ENCODE measurements at regions not wholly inside any gene's neighbourhood (a gene's known extent, or its start where the extent isn't known, plus 50 kb on each side); places are given as distances from the start of the nearest gene placed in this dataset.
"Not testable (repeated sequence)": the region's sequence is repeated elsewhere in the genome, so short reads cannot be mapped to it uniquely, and the experiment has no call there.

GRCh38 chr12:19819231-19819630, 379.9 kb downstream of the AEBP2 start:
- POLR2A ChIA-PET = no interaction called here
- Mint-ChIP-seq H3K9me3 (ENCODE audit: low read depth) (peaks cover 14% of the 10 kb centered on the region), H3K4me1 (no peaks in the 10 kb centered on the region), H3K27ac (no peak overlapping the region), H3K4me3 (no peak overlapping the region), H3K36me3 (ENCODE audit: low read depth) (no peaks in the 10 kb centered on the region), H3K27me3 (no peaks in the 10 kb centered on the region)
- no peak for ATAC-seq
- no peak for DNase-seq
- CTCF ChIA-PET = interaction anchor here (1.0 kb wide), 1 partner anchor 28 kb away, joined by 3 read pairs; no protein-coding TSS in a partner anchor
- intact Hi-C loops (cut with DNase I, micrococcal nuclease) = no loop called here

GRCh38 chr12:19822476-19822875, 383.2 kb downstream of the AEBP2 start:
- Mint-ChIP-seq H3K27me3 (no peaks in the 10 kb centered on the region), H3K4me3 (no peak overlapping the region), H3K36me3 (ENCODE audit: low read depth) (peaks cover 2% of the 10 kb centered on the region), H3K4me1 (no peaks in the 10 kb centered on the region), H3K9me3 (ENCODE audit: low read depth) (peaks cover 17% of the 10 kb centered on the region), H3K27ac (no peak overlapping the region)
- CTCF ChIA-PET = no interaction called here
- intact Hi-C loops (cut with DNase I, micrococcal nuclease) = no loop called here
- ATAC-seq (no peak), DNase-seq (no peak)
- POLR2A ChIA-PET = no interaction called here

- ATAC-seq; H3K27ac Mint-ChIP-seq; H3K27me3 Mint-ChIP-seq; H3K4me1 Mint-ChIP-seq; POLR2A ChIA-PET; H3K36me3 Mint-ChIP-seq (ENCODE audit: low read depth); DNase-seq; intact Hi-C loops (cut with DNase I, micrococcal nuclease); CTCF ChIA-PET; H3K4me3 Mint-ChIP-seq: not testable (repeated sequence)
- peaks cover 17% of the 10 kb centered on the region for H3K9me3 Mint-ChIP-seq (ENCODE audit: low read depth)
Measured at GRCh38 chr12:19823326-19823725, 384.0 kb downstream of the AEBP2 start.

DNA sequence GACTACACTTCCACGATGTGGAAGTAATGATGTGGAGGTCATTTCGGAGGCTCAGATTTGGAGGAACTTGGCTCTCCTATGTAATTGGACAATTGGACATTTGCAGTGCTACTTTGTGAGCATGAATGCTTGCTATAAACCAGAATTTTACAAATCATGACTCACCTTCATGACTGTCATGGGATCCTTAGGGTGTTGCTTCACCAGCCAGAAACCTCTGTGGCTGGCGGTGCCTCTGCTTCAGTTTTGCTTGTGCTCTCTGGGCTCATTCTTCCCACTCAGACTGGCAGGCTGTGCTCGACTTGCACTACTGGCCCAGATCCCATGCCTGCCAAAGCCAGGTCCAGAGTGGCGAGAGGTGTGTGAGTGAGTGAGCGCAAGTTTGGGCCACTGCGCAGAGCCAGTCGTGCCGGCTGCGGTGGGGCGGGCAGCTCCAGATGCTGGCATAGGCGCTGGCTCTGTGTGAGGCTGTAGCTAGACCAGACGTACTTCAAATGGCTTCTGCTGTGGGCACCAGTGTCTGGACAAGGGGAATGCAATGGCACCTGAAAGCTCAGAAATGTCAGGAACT, 387.8 kb downstream of the AEBP2 start:
- ATAC-seq (no peak), DNase-seq (no peak)
- H3K4me1 Mint-ChIP-seq = peaks cover 17% of the 10 kb centered on the region
- H3K9me3 Mint-ChIP-seq (ENCODE audit: low read depth) = peaks cover 21% of the 10 kb centered on the region
- H3K36me3 Mint-ChIP-seq (ENCODE audit: low read depth) = peaks cover 2% of the 10 kb centered on the region
- no peak overlapping the region for H3K4me3 Mint-ChIP-seq
- ChIA-PET POLR2A (no interaction called here), CTCF (no interaction called here)
- intact Hi-C loops (cut with DNase I, micrococcal nuclease) = no loop called here
- no peaks in the 10 kb centered on the region for H3K27me3 Mint-ChIP-seq
- H3K27ac Mint-ChIP-seq = no peak overlapping the region

GRCh38 chr12:19829100-19829853, 390.0 kb downstream of the AEBP2 start:
- H3K9me3 Mint-ChIP-seq (ENCODE audit: low read depth) = peaks cover 13% of the 10 kb centered on the region
- ChIA-PET CTCF (no interaction called here), POLR2A (no interaction called here)
- no peak for DNase-seq
- H3K36me3 Mint-ChIP-seq (ENCODE audit: low read depth) = peaks cover 2% of the 10 kb centered on the region
- intact Hi-C loops (cut with DNase I, micrococcal nuclease) = loop anchor here in 1 of 2 experiments (1.0 kb wide), 1 partner anchor 28 kb away; no protein-coding TSS in a partner anchor
- H3K27ac Mint-ChIP-seq = no peak overlapping the region
- no peaks in the 10 kb centered on the region for H3K27me3 Mint-ChIP-seq
- H3K4me1 Mint-ChIP-seq = peaks cover 24% of the 10 kb centered on the region
- ATAC-seq = no peak
- no peak overlapping the region for H3K4me3 Mint-ChIP-seq

- CTCF ChIA-PET = no interaction called here
- intact Hi-C loops (cut with DNase I, micrococcal nuclease) = loop anchor here (5.0 to 10.0 kb wide), 2 partner anchors 156 to 398 kb away; no protein-coding TSS in a partner anchor
Measured at GRCh38 chr12:19830446-19830845, 391.2 kb downstream of the AEBP2 start.

DNA sequence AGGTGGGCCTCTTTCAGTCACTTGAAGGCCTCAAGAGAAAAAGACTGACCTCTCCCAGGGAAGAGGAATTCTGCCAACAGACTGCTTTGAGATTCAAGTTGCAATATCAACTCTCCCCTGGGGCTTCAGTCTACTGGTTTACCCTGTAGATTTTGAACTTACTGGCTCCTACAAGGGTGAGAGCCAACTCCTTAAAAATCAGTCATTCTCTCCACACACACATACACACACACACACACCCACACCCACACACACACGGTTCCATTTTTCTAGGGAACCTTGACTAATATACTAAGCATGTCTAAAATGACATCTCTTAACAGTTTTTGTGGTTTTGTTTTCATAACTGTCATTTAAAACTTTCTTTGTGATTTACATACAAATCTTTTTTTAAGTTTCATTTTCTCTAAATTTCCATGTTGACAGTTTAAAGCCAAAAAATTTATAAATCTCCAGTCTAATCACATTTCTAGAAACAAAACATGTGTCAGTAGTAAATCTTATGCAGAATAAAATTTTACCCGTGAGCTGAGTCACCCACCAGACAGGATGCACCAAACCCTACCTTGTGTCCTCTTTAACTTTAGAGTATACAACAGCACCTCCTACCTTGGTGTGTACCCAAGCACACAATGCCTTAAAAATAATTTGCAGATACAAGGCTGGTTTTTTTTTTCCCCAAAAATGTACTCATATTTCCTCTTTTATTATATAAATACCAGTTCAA, 394.6 kb downstream of the AEBP2 start:
- Mint-ChIP-seq H3K27me3 (no peaks in the 10 kb centered on the region), H3K9me3 (ENCODE audit: low read depth) (peaks cover 3% of the 10 kb centered on the region), H3K4me3 (no peak overlapping the region), H3K27ac (peak overlapping the region; percentile 10), H3K4me1 (peaks cover 28% of the 10 kb centered on the region), H3K36me3 (ENCODE audit: low read depth) (no peaks in the 10 kb centered on the region)
- ATAC-seq (peak; percentile 92), DNase-seq (peak; percentile 63)
- ChIA-PET POLR2A (interaction anchor here (0.7 kb wide), 1 partner anchor 180 kb away, joined by 3 read pairs; no protein-coding TSS in a partner anchor), CTCF (interaction anchor here (0.7 kb wide), 2 partner anchors 13 to 701 kb away, joined by 3 to 4 read pairs; no protein-coding TSS in a partner anchor)
- intact Hi-C loops (cut with DNase I, micrococcal nuclease) = loop anchor here (1.0 to 10.0 kb wide), 7 partner anchors 33 to 402 kb away; no protein-coding TSS in a partner anchor

More at GRCh38 chr12:19830446-19830845, 391.2 kb downstream of the AEBP2 start:
- H3K4me3 Mint-ChIP-seq = no peak overlapping the region
- POLR2A ChIA-PET = no interaction called here
- H3K27me3 Mint-ChIP-seq = no peaks in the 10 kb centered on the region
- peaks cover 2% of the 10 kb centered on the region for H3K36me3 Mint-ChIP-seq (ENCODE audit: low read depth)
- H3K27ac Mint-ChIP-seq = no peak overlapping the region
- peaks cover 13% of the 10 kb centered on the region for H3K9me3 Mint-ChIP-seq (ENCODE audit: low read depth)
- peaks cover 30% of the 10 kb centered on the region for H3K4me1 Mint-ChIP-seq
- DNase-seq (no peak), ATAC-seq (no peak)

GRCh38 chr12:19834592-19834991, 395.3 kb downstream of the AEBP2 start:
- no peak for DNase-seq
- no peak overlapping the region for H3K4me3 Mint-ChIP-seq
- ChIA-PET CTCF (no interaction called here), POLR2A (interaction anchor here (0.7 kb wide), 1 partner anchor 180 kb away, joined by 3 read pairs; no protein-coding TSS in a partner anchor)
- H3K27ac Mint-ChIP-seq = peak overlapping the region; percentile 27
- no peaks in the 10 kb centered on the region for H3K27me3 Mint-ChIP-seq
- no peak for ATAC-seq
- H3K9me3 Mint-ChIP-seq (ENCODE audit: low read depth) = peaks cover 2% of the 10 kb centered on the region
- no peaks in the 10 kb centered on the region for H3K36me3 Mint-ChIP-seq (ENCODE audit: low read depth)
- peaks cover 26% of the 10 kb centered on the region for H3K4me1 Mint-ChIP-seq
- intact Hi-C loops (cut with DNase I, micrococcal nuclease) = loop anchor here (1.0 to 10.0 kb wide), 6 partner anchors 33 to 402 kb away; no protein-coding TSS in a partner anchor

DNA sequence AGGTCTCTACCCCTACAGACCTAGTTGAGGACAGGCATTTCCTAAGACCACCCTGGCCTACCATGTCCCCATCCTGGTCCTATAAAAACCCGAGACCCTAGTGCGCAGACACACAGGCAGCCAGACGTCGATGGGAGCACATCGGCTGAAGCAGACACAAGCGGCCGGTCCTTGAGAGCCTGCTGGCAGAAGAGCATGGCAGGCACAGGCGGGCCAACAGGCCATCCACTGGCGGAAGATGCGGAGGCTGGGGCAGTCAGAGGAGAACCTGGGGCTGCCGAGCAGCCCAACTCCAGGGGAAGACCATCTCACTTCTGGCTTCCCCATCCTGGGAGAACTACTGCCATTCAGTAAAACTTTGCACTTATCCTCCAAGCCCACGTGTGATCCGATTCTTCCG, 396.8 kb downstream of the AEBP2 start:
- H3K9me3 Mint-ChIP-seq (ENCODE audit: low read depth) = peaks cover 2% of the 10 kb centered on the region
- CTCF ChIA-PET = no interaction called here
- no peak overlapping the region for H3K27ac Mint-ChIP-seq
- peaks cover 14% of the 10 kb centered on the region for H3K4me1 Mint-ChIP-seq
- intact Hi-C loops (cut with DNase I, micrococcal nuclease) = loop anchor here in 1 of 2 experiments (10.0 kb wide), 1 partner anchor 161 kb away; no protein-coding TSS in a partner anchor
- H3K27me3 Mint-ChIP-seq = no peaks in the 10 kb centered on the region
- ATAC-seq (no peak), DNase-seq (no peak)
- H3K36me3 Mint-ChIP-seq (ENCODE audit: low read depth) = no peaks in the 10 kb centered on the region
- no peak overlapping the region for H3K4me3 Mint-ChIP-seq
- POLR2A ChIA-PET = no interaction called here

DNA sequence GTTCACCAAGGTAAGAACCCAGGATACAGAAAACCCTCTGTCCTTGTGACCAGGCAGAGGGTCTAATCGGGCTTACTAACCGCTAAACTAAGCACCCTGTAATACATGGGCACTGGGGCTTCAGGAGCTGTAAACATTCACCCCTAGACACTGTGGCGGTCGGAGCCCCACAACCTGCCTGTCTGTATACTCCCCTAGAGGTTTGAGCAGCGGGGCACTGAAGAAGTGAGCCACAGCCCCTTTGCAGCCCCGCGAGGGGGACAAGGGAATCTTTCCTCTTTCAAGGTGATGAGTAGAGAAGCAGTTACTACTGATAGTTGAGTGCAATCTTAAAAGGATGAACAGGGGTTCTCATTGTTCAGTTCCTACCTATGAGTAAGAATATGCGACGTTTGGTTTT, 397.2 kb downstream of the AEBP2 start:
- no peak for DNase-seq
- H3K27ac Mint-ChIP-seq = no peak overlapping the region
- intact Hi-C loops (cut with DNase I, micrococcal nuclease) = loop anchor here in 1 of 2 experiments (10.0 kb wide), 1 partner anchor 162 kb away; no protein-coding TSS in a partner anchor
- ChIA-PET POLR2A (no interaction called here), CTCF (no interaction called here)
- no peak overlapping the region for H3K4me3 Mint-ChIP-seq
- no peaks in the 10 kb centered on the region for H3K36me3 Mint-ChIP-seq (ENCODE audit: low read depth)
- ATAC-seq = no peak
- H3K27me3 Mint-ChIP-seq = no peaks in the 10 kb centered on the region
- H3K9me3 Mint-ChIP-seq (ENCODE audit: low read depth) = peaks cover 2% of the 10 kb centered on the region
- peaks cover 14% of the 10 kb centered on the region for H3K4me1 Mint-ChIP-seq

GRCh38 chr12:19837543-19837942, 398.3 kb downstream of the AEBP2 start:
- ATAC-seq = no peak
- Mint-ChIP-seq H3K36me3 (ENCODE audit: low read depth) (no peaks in the 10 kb centered on the region), H3K27me3 (no peaks in the 10 kb centered on the region), H3K27ac (no peak overlapping the region), H3K4me1 (peaks cover 14% of the 10 kb centered on the region), H3K9me3 (ENCODE audit: low read depth) (peaks cover 2% of the 10 kb centered on the region), H3K4me3 (no peak overlapping the region)
- CTCF ChIA-PET = no interaction called here
- DNase-seq = no peak
- intact Hi-C loops (cut with DNase I, micrococcal nuclease) = loop anchor here in 1 of 2 experiments (10.0 kb wide), 1 partner anchor 163 kb away; no protein-coding TSS in a partner anchor
- POLR2A ChIA-PET = no interaction called here

Data from activated CD4-positive, alpha-beta T cell treated with anti-CD3 and anti-CD28 coated beads for 36 hours (primary cell).